ENCODE measurements at regions not wholly inside any gene's neighbourhood (a gene's known extent, or its start where the extent isn't known, plus 50 kb on each side); places are given as distances from the start of the nearest gene placed in this dataset.
"Not testable (repeated sequence)": the region's sequence is repeated elsewhere in the genome, so short reads cannot be mapped to it uniquely, and the experiment has no call there.

DNA sequence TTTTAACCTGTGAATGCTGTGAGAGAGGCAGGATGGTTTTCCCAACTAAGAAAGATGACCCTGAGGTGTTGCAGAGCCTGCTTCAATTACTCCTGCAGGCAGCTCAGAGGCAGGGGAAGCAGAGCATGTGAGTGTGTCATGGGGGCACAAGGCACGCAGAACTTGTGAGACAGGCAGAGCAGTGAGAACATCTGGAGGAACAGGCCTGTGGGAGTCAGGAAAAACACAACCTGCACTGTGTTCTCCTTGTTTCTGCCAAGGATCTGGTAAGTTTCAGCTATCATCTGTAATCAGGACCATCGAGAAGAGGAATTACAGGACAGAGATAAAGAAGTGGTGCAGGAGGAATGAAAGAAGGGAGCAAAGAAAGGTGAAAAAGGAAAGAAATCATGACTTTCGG is 741.8 kb upstream of the INTU start:
- H3K4me3 ChIP-seq (ENCODE audit: insufficient read depth, low read depth, low read length), result no peak overlapping the region
- no peaks in the 10 kb centered on the region for H3K36me3 ChIP-seq (replicated peaks; ENCODE audit: control insufficient read depth, insufficient read depth, low read length)
- no peaks in the 10 kb centered on the region for H3K27me3 ChIP-seq (ENCODE audit: control insufficient read depth, insufficient read depth, low read length)
- no peak for DNase-seq

GRCh38 chr4:126894963-126895362 is 737.8 kb upstream of the INTU start:
- Histone ChIP-seq H3K36me3 (replicated peaks; ENCODE audit: control insufficient read depth, insufficient read depth, low read length) (no peaks in the 10 kb centered on the region), H3K4me3 (ENCODE audit: insufficient read depth, low read depth, low read length) (no peak overlapping the region), H3K27me3 (ENCODE audit: control insufficient read depth, insufficient read depth, low read length) (no peaks in the 10 kb centered on the region)
- no peak for DNase-seq

DNA sequence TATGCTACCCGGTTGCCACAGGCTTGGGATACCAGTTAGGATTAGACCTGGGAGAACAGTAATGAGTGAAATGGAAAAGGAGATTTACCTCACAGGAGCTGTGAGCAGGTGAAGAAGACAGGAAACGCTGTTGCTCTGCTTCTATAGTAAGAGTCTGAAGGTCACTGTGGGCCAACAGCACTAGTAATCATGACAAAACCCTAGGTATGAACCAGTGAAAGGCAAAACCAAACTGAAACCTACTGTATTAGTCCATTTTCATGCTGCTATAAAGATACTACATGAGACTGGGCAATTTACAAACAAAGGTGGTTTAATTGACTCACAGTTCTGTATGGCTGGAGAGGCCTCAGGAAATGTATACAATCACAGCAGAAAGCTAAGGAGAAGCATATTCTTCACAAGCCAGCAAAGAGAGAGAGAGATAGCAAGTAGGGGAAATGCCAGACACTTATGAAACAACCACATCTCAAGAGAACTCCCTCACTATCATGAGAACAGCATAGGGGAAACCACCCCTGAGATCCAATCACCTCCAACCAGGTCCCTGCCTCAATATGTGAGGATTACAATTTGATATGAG is 736.7 kb upstream of the INTU start:
- Histone ChIP-seq H3K27me3 (ENCODE audit: control insufficient read depth, insufficient read depth, low read length) (no peaks in the 10 kb centered on the region), H3K36me3 (replicated peaks; ENCODE audit: control insufficient read depth, insufficient read depth, low read length) (no peaks in the 10 kb centered on the region), H3K4me3 (ENCODE audit: insufficient read depth, low read depth, low read length) (no peak overlapping the region)
- DNase-seq, result no peak

DNA sequence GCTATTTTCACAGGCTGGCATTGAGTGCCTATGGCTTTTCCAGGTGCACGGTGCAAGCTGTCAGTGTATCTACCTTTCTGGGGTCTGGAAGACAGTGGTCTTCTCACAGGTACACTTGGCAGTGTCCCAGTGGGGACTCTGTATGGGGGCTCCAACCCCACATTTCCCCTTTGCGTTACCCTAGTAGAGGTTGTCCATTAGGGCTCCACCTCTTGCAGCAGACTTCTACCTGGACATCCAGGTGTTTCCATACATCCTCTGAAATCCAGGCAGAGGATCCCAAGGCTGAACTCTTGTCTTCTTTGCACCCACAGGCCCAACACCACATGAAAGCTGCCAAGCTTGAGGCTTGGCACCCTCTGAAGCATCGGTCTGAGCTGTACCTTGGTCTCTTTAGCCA is 735.7 kb upstream of the INTU start:
- Histone ChIP-seq H3K36me3 (replicated peaks; ENCODE audit: control insufficient read depth, insufficient read depth, low read length) (no peaks in the 10 kb centered on the region), H3K27me3 (ENCODE audit: control insufficient read depth, insufficient read depth, low read length) (no peaks in the 10 kb centered on the region), H3K4me3 (ENCODE audit: insufficient read depth, low read depth, low read length) (no peak overlapping the region)
- no peak for DNase-seq

DNA sequence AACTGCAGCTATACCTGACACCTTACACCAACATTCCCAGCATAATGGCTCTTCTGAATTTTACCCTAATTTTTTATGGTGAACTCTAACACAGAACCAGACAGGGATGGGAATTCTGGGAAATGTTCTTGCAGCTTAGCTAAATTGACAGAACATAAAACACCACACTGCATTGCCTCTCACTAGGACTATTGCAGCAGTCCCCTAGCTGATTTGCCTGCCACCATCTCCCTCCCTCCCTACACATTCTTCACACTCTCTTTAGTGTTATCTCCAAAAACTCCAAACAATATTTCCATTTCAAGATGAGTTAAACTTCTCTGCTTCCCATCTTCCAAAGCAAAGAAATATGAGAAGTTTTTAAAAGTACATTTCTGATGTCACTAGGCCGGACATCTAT is 733.9 kb upstream of the INTU start:
- DNase-seq, result no peak
- H3K4me3 ChIP-seq (ENCODE audit: insufficient read depth, low read depth, low read length), result no peak overlapping the region
- H3K27me3 ChIP-seq (ENCODE audit: control insufficient read depth, insufficient read depth, low read length), result no peaks in the 10 kb centered on the region
- no peaks in the 10 kb centered on the region for H3K36me3 ChIP-seq (replicated peaks; ENCODE audit: control insufficient read depth, insufficient read depth, low read length)

- DNase-seq, result no peak
- Histone ChIP-seq H3K27me3 (ENCODE audit: control insufficient read depth, insufficient read depth, low read length) (no peaks in the 10 kb centered on the region), H3K36me3 (replicated peaks; ENCODE audit: control insufficient read depth, insufficient read depth, low read length) (no peaks in the 10 kb centered on the region), H3K4me3 (ENCODE audit: insufficient read depth, low read depth, low read length) (no peak overlapping the region)
Observed at GRCh38 chr4:126899331-126899801, 733.4 kb upstream of the INTU start.

GRCh38 chr4:126906466-126906865 is 726.3 kb upstream of the INTU start:
- Histone ChIP-seq H3K27me3 (ENCODE audit: control insufficient read depth, insufficient read depth, low read length) (no peaks in the 10 kb centered on the region), H3K4me3 (ENCODE audit: insufficient read depth, low read depth, low read length) (no peak overlapping the region), H3K36me3 (replicated peaks; ENCODE audit: control insufficient read depth, insufficient read depth, low read length) (no peaks in the 10 kb centered on the region)
- peak; percentile 4 for DNase-seq

GRCh38 chr4:126907389-126907788 is 725.4 kb upstream of the INTU start:
- Histone ChIP-seq H3K4me3 (ENCODE audit: insufficient read depth, low read depth, low read length) (no peak overlapping the region), H3K36me3 (replicated peaks; ENCODE audit: control insufficient read depth, insufficient read depth, low read length) (no peaks in the 10 kb centered on the region), H3K27me3 (ENCODE audit: control insufficient read depth, insufficient read depth, low read length) (no peaks in the 10 kb centered on the region)
- no peak for DNase-seq

DNA sequence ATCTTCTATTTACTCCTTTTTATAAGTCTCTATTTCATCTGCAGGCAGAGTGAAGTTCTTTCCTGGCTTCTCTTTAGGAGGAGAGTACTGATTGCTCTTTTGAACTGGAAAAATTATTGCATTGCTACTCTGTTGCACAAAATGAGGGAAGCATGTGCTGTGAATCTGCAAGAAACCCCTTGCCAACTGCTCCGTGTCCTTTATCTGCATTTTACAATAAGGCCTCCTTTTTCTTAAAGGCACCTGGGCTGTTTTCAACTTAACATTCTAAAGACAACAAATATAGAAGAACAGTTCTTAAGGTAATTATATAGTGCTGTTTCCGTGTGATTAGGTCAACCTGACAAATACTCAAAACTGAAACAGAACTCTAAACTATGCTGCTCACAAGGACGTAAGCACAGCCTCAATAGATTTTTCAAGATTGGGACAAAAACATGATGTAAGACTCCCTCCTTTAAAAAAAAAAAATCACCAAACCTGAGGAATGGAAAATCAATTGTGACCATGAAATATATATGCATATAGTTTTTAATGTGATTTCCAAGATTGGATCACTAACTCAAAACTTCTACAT is 716.6 kb upstream of the INTU start:
- no peak overlapping the region for H3K4me3 ChIP-seq (ENCODE audit: insufficient read depth, low read depth, low read length)

DNA sequence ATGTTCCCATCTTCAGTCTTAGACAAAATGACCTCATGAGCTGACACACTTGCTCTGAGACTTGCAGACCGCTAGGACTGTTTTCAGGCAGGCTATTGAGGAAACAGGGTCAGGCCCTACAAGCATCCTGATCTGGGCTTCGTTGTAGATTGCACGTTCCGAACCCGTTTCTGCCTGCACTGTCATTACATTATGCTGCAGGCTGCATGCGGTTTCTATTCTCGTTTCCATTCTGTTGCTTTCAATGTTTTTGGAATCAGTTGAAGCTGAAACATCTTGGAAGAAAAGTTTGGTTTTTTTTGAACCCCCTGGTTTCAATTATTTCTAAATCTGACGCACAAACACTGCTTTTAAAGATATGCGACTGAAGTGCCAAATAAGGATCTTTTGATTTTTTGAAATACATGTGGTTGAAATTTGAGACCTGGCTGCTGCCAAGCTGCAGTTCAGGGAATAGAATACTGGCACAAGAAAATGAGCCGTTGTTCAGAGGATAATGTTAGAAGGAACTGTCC is 716.1 kb upstream of the INTU start:
- Histone ChIP-seq H3K4me3 (ENCODE audit: insufficient read depth, low read depth, low read length) (no peak overlapping the region), H3K27me3 (ENCODE audit: control insufficient read depth, insufficient read depth, low read length) (no peaks in the 10 kb centered on the region), H3K36me3 (replicated peaks; ENCODE audit: control insufficient read depth, insufficient read depth, low read length) (no peaks in the 10 kb centered on the region)
- DNase-seq, result no peak

More for the DNA sequence above, 716.6 kb upstream of the INTU start:
- no peaks in the 10 kb centered on the region for H3K36me3 ChIP-seq (replicated peaks; ENCODE audit: control insufficient read depth, insufficient read depth, low read length)
- no peak for DNase-seq
- H3K27me3 ChIP-seq (ENCODE audit: control insufficient read depth, insufficient read depth, low read length), result no peaks in the 10 kb centered on the region

DNA sequence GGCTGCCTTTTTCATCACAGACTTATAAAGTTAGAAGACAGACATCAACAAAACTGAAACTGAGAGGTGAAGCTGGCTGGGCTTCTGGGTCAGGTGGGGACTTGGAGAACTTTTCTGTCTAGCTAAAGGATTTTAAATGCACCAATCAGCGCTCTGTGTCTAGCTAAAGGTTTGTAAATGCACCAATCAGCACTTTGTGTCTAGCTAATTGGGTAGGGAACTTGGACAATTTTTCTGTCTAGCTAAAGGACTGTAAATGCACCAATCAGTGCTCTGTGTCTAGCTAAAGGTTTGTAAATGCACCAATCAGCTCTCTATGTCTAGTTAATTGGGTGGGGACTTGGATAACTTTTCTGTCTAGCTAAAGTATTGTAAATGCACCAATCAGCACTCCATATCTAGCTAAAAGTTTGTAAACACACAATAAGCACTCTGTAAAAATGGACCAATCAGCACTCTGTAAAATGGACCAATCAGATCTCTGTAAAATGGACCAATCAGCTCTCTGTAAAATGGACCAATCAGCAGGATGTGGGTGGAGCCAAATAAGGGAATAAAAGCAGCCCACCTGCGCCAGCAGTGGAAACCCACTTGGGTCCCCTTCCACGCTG is 710.3 kb upstream of the INTU start:
- H3K27me3 ChIP-seq (ENCODE audit: control insufficient read depth, insufficient read depth, low read length); H3K4me3 ChIP-seq (ENCODE audit: insufficient read depth, low read depth, low read length); DNase-seq; H3K36me3 ChIP-seq (replicated peaks; ENCODE audit: control insufficient read depth, insufficient read depth, low read length): not testable (repeated sequence)

DNA sequence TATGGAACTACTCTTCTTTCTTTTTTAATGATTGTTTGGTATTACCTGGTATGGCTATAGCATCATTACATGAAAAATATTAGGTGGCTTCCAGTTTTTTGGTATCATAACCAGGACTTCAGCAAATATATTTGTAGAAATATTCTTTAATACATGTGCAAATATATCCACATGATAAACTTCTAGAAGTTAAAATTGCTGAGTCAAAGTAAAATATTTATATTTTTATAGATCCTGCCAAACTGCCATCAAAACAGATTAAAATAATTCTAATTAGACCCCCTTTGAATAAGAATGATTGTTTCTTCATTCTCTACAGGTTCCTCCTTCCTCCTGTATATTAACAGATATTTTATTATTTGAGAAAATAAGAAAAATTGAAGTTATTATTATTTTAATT is 708.5 kb upstream of the INTU start:
- no peak overlapping the region for H3K4me3 ChIP-seq (ENCODE audit: insufficient read depth, low read depth, low read length)
- DNase-seq, result no peak
- no peaks in the 10 kb centered on the region for H3K36me3 ChIP-seq (replicated peaks; ENCODE audit: control insufficient read depth, insufficient read depth, low read length)
- no peaks in the 10 kb centered on the region for H3K27me3 ChIP-seq (ENCODE audit: control insufficient read depth, insufficient read depth, low read length)

- H3K27me3 ChIP-seq (ENCODE audit: control insufficient read depth, insufficient read depth, low read length); DNase-seq: not testable (repeated sequence)
Observed at GRCh38 chr4:126930059-126930458, 702.7 kb upstream of the INTU start.

DNA sequence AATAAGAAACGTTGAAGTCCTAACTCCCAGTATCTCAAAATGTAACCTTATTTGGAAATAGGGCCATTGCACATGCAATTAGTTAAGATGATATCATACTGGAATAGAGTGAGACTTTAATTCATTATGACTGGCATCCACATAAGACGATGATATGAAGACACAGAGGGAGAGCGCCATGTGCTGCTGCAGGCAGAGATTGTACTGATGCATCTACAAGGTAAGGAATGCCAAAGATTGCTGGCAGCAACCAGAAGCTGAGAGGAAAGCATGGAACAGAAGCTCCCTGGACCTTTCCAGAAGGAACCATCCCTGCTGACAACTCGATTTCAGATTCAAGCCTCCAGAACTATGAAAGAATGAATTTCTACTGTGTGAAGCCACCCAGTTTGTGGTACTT is 697.0 kb upstream of the INTU start:
- H3K27me3 ChIP-seq (ENCODE audit: control insufficient read depth, insufficient read depth, low read length), result no peaks in the 10 kb centered on the region
- H3K36me3 ChIP-seq (replicated peaks; ENCODE audit: control insufficient read depth, insufficient read depth, low read length), result no peaks in the 10 kb centered on the region
- H3K4me3 ChIP-seq (ENCODE audit: insufficient read depth, low read depth, low read length), result no peak overlapping the region
- no peak for DNase-seq

More at GRCh38 chr4:126930059-126930458, 702.7 kb upstream of the INTU start:
- not testable (repeated sequence) for H3K4me3 ChIP-seq (ENCODE audit: insufficient read depth, low read depth, low read length); H3K36me3 ChIP-seq (replicated peaks; ENCODE audit: control insufficient read depth, insufficient read depth, low read length)

DNA sequence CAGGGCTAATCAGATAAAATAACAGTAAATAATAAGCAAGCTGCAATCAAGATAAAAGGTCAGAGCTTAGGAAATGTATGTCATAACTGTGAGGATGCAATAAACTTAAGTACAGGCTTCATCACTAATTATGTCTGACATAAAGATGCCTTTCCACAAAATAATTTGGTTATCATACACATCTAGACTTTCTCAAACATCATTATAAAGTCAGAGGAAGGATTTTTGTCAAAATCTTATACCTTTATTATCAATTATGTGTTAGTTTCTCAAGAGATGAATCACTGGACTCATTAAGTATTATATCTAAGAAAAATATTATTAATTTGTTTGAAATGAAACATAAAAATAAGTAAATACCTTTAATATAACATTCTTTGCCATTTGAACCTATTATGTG is 695.4 kb upstream of the INTU start:
- no peak overlapping the region for H3K4me3 ChIP-seq (ENCODE audit: insufficient read depth, low read depth, low read length)
- no peak for DNase-seq
- no peaks in the 10 kb centered on the region for H3K27me3 ChIP-seq (ENCODE audit: control insufficient read depth, insufficient read depth, low read length)
- no peaks in the 10 kb centered on the region for H3K36me3 ChIP-seq (replicated peaks; ENCODE audit: control insufficient read depth, insufficient read depth, low read length)

Measured in H7 (cell line).